Dermis blood vessel endothelial cell (primary cell): ENCODE measurements at regions not wholly inside any gene's neighbourhood (a gene's known extent, or its start where the extent isn't known, plus 50 kb on each side); places are given as distances from the start of the nearest gene placed in this dataset.

Experiments used
- DNase-seq: peaks from one replicate; pipeline ENCODE4 v3.0.0; 2010

DNA sequence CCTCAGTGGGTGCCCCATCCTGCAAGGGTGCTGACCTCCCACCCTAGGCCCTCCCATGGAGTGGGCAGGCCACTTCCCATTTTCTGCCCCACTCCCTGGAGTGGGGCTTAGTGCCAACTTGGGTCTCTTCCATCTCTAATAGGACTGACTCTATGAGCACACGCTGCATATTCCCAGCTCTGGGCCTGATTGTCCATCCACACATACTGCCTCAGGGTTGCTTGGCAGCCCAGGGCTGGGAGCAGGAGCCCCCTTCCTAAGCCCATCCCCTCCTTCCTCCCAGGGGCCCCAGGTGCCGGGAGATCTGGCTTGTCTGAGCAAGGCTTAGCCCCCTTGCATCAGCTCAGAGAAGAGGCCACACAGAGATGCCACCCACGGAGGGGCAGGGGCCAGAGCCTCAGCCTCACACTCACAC lies 55.1 kb downstream of the PJA1 start:
- no peak for DNase-seq

DNA sequence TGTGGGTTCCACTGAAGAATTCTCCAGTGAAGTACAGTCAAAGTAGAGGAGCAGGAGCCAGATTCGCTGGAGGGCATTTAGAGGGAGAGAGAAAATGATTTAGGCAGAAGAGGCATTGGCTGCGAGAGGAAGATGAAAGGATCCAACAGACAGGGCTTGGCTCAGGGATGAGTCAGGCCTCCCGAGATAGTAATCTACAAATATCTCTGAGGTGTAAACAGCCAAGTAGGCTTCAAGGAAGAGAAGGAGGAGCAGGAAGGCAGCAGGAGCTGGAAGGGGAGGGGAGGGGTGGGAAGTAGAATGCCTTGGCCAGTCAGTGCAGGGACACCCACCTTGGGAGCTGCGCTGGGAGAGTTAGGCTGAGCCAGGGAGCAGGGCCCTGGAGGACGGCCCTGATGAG lies 55.5 kb downstream of the PJA1 start:
- no peak for DNase-seq

DNA sequence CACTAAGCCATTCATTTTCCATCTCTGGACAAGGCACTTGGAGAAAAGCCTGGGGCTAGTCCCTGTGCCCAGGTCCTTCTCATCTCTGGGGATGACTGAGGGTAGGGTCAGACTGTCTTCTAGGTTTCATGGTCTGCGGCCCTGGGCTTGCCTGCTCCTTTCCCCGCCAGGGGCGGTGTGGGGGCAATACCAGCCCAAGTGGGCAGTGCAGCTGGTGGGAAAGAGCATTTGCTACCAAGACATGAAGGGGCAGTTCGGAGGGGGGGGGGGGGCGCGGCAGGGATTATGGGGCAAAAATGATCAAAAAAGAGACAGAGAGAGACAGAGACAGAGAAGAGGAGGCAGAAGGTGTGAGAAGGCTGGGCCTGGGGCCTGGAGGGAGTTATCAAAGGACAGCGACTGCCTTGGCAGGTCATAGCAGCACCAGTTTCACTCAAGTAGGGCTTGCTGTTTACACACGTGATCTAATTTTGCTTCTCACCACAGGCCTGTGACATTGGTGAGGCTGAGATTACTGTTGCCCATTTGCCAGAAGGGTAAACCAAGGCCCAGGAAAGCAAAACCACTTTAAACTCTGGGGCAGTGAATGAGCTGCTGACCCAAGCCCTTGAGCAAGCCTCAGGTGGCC lies 56.1 kb downstream of the PJA1 start:
- no peak for DNase-seq

DNA sequence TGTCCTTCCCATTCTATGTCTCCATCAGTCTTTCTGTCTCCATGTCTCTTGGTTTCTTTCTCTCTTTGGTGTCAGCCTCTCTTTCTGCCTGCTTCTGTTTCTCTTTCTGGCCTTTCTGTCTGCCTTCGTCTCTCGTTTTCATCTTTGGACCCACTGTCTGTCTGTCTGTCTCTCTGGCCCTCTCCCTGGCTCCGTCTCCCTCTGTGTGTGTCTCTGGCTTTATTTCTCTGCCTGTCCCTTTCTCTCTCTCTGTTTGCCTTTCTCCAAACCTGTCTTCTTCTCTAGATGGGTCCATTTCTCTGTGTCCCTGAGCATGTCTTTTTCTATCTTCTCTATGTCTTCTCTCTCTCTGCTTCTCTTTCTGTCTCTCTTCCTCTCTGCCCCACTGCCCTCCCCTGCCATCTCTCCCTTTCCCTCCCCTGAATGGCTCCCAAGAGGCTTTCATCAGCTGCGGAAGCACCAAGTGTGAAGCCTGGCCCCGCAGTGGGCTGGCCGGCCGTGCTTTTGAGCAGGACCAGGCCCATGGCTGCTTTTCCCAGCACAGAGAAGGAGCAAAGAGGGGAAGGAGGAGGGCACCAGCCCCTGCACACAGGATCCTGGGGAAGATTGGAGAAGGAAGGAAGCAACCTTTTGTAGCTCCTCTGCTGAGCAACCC lies 57.4 kb downstream of the PJA1 start:
- no peak for DNase-seq

DNA sequence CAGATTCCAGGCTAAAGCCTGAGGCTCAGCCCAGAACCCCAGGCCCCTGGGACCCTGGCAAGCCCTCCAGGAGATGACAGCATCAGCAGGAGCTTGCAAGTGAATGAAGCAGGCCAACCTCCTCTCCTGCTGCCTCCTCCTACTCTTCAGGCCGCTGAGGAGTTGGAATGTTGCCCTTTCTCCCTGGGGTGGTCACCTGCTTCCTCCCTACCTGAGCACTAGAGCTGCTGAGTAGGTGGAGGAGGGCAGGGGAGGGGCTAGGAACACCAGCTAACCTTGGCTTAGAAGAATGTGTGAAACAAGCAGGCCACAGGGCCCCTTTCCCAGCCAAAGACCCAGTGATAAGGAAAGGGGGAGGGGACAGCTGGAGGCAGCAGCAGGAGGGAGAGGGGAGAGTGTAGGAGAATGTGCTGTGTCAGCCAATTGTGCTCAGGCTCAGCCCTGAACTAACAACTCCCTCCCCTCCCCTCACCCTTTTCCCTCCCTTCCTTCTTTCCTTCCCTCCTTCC lies 58.0 kb downstream of the PJA1 start:
- DNase-seq, result no peak

DNA sequence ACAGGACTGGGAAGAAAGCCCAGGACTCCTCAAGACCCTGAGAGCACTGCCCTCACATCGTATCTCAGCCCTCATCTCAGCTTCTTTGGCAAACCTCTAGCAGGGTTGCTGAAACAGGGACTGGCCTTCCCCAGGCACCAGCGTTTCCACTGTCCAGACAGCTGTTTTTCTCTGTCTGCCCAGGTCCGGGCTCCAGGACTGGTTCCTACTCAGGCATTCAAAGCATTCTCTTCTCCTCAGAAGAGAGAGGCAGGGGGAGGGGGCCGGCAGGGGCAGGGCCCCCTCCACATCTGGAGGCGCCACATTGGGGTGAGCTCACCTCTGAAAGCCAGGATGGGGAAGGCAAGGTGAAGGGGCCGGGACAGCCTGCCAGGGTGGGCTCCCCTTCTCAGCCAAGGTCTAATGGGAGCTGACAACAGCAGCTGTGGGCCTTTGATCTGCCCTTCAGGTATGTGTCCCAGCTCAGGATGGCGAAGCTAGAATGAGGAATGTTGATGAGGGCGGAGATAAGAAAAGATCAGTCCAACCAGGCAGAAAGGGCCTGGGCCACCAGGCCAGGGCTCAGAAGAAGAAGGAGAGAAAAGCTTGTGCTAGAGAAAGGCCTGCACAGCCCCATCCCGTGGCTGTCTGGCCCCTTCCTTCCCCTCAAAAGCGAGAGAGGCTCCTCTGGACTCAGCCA lies 60.4 kb downstream of the PJA1 start:
- no peak for DNase-seq

DNA sequence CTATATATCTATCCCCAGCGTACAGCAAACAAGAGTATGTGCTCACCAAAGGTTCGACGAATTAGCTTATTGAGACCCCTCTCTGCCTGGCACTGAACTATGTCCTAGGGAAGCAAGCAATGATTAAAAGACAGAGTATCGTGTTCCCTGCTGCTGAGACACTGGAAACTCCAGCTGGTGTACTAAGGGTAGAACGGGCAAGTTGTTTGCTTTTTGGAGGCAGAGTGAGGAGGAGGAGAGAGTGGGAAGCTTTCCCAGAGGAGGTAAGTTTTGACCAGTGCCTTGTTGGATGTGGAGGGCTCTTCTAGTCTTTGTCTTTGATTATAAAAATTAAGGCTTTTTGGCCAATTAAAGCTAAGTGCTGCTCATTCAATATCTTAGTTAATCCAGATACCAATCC lies 61.7 kb downstream of the PJA1 start:
- no peak for DNase-seq

DNA sequence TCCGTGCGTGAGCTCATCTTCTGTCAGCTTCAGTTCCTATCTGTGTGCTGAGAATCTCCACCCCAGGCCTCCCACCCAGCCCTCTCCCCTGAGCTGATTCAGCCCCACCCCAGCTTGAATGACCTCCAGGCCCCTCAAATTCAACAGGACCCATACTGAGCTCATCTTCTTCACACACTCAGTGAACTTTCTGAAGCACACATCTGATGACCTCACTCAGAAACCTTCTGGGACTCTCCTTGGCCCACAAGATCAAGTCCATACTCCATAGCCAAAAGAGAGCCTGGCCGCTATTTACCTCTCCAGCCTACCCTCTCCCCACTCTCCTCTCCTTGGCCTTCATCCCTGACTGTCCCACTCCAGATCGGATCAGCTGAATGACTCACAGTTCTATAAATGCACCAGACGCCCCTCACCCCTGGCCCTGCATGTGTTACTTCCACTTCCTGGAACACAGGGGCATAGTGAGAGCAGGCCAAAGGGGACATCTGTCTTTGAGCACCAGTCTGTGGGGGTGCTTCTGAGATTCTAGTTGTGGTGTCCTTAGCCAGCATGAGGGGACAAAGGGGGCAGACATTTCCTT lies 62.5 kb downstream of the PJA1 start:
- no peak for DNase-seq

DNA sequence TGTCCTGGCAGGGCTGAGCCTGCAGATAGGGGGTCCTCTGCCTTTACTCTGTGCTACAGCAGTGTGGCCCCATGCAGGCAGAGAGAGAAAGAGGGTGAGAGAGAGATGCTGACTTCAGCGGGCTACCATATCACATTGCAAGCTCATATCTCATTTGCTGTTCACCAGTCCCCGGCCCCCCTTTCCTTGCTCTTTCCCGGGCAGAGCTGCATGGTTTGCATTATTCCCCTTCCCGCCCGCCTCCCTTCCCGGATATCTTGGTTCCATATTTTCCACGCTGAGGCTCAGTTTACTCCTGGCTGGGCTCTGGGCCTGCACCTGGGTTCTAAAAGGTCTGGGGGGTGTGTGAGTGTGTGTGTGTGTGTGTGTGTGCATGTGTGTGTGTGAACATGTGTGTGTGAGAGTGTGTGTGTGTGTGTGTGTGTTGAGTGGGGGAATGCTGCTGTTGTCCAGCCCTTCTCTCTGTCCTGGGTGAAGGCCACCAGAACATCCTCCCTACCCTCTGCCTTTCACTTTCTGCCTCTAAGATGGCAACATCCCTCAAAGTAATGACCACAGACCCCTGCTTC lies 63.5 kb downstream of the PJA1 start:
- no peak for DNase-seq

DNA sequence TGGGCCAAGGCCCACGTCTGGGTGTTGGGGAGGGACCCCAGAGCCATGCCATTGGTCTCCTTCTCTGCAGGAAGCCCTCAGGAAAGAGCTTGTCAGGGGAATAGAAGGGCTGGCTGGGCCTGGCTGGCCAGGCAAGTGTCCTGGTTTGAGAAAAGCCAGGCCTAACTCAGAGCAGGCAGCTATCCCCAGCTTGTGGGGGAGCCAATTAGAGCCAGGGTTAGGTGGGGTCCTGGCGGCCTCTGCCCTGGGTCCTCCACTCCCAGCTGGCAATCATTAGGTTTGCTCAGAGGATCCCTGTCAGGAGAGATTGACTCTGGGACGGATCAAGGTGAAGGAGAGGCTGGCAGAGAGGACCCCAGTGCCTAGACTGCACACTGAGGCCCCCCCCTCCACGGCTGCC lies 64.8 kb downstream of the PJA1 start:
- no peak for DNase-seq

DNA sequence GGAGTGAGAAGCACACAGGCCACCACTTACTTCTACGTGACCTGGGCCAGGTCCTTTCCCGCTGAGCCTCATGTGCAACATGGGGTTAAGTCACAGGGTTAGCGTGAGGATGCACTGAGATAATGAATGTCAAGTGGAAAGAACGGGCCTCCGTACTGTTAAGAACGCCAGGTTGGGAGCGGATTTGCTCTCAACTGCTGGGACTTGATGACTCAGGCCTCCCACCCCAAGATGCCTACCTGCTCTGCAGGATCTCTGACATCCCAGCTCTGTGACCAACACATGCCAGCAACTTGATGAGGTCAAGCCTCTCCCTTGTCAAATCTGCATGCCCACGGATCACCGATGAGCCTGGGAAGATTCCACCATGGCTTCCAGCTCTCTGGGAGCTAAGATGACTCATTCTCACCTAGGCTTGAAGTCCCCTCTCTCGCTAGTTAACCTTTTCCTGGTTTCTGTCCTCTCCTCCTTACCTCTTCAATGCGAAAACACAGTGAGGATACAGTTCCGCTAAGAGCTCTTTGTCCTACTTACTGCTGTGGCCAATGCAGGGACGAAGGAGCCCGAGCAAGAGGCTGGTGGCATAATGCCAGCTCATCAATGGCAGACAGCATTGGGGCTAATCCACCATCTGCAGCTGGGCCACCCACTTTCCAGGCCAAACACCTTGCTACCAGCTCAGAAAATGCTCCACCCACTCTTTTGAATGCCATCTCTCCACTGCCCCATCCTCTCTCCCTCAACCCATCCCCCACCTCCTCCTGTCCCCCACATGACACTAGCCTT lies 67.6 kb downstream of the PJA1 start:
- no peak for DNase-seq

DNA sequence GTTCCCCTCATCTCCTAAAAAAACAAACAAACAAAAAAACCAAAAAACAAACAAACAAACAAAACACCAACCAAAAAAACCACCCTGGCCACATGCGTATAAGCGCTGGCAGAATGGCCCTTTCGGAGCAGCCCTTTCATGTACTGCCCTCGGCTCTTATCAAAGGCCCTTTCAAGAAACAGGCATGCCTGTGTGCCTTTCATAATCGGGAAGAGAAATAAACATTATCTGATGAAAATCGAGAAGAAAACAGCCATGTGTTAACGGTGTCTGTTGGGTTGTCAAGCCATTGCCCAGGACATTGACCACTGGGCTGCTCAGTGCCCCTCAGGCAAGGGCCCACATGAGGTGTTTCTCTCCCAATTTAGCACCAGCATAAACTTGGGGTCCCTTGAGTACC lies 68.3 kb downstream of the PJA1 start:
- DNase-seq, result no peak

DNA sequence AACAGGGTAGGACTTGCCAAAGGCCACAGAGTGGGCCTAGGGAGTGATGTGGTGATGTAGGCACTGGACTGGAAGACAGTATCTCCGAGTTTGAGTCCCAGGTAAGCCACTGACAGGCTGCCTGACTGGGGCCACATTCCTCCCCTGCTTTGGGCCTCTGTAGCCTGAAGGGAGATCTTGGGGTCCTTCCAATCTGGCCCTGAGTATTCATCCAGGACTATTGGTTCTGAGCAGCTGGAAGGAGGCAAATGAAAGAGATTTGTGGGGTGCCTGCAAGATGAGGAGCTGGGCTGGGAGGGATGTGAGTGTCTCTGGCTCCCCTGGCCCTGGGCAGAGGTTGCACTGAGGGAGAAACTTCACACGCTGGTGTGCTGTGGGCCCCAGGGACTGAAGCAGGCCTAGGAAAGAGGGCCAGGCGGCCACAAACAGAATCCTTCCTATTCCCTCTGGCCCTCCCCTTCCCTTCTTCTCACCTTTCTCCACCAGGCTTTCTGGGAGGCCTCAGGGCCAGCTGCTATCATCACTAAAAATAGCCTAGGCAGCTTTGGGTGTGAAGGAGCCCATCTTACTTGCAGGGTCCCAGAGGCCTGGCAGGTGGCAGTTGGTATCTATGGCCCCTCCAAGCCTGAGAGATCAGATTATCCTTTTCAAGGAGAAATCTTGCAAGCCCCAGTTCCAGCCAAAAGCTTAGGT lies 70.1 kb downstream of the PJA1 start:
- DNase-seq, result no peak

DNA sequence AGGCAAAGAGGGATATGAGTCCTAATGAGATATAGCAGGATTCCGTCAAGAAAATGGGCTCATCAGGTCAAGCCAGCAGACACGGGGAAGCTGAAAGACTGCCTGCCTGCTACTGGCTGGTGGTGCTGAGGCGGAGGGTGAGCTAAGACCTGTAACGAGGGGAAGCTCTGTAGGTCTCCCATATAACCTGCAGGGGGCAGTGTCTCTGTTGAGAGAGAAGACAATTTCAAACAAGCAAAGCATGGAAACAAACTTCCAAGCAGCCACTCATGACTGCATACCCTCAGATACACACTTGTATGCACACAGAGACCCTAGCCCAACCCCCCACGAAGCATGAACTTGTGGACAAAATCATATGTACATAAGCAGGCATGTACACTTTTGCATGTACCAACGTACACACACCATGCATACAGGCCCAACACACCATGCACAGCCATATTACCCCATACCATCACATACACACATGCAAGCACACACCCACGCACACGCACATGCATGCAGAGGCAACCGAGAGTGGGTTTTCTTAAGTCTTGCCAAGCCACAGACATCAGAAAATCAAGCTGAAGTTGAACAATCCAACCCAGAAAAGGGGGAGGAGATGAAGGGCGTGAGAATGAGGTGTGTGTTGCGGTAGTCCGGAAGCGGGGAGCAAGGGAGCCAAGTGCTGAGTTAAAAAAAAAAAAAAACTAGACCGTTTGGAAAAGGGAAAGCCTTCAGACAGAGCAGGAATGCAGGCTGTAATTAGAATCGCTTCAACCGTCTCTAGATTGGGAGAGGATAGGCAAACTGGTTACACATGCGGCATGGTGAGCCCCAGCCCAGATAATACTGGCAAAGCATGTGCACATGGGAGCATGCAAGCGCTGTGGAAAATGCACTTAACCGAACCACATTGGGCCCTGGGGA lies 71.0 kb downstream of the PJA1 start:
- DNase-seq, result peak; percentile 61

DNA sequence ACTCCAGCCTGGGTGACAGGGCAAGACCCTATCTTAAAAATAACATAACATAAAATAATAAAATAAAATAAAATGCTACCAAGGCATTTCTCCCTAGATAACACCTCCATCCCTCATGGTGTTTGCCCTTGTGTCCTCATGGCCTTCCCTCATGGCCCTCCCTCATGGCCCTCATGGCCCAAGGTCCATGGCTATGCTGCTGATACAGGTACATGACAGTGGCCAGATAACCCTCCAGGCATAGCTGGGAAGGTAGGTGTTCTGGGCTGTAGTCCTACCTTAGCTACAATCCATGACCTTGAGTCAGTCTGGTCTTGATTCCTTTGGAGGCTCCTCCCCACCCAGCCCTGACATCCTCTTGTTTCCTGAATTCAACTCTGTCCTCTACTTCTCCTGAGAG lies 75.2 kb downstream of the PJA1 start:
- no peak for DNase-seq

DNA sequence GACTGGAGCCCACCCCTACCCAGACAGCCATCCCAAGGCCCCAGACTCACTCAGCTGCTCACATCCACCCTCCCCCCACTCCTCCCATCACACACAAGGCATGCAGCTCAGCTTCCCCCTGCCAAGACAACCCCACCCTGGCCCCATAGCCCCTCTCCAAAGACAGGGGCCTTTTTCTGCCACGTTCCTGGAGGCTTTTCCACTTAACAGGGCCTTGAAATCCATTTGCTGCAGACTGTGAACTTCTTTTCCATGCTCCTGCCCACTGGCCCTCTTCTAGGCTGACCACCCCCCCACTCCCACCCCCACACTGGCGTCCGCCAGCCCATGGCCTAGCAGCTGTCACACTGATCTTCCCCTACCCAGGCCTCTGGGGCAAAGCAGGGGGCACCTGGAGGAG lies 76.0 kb downstream of the PJA1 start:
- no peak for DNase-seq

DNA sequence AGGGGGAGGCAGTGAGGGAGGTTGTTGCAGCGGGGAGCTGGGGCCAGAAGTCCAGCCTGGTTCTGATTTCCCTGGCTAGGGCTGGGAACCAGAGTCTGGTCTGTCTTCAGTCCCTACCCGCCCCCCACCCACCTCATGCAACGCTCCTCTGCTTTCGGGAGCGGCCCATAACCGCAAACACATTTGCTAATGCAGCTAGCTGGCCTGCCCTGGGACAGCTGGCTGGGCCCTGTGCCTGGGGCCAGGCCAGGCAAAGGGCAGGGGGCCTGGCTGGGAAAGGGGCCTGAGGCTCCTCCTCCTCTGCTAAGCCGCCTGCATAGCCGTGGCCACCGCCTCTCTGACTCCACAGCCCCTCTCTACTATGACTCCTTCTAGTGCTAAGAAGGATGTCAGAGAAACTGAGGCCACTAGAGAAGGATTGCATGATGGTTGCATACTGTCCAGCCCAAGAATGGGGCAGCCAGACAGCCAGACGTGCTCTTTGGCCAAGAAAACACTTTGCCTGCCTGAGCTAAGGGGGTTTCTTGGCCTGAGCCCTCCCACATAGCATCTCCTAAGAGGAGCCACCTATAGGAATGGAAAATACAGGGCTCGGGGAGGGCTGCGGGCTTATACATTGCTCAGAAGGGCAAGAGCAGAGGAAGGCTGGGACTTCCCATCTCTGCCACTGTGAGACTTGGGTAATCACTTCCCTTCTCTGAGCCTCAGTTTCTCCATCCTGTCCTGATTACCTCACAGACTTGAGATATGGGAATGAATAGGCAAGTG lies 76.9 kb downstream of the PJA1 start:
- no peak for DNase-seq

DNA sequence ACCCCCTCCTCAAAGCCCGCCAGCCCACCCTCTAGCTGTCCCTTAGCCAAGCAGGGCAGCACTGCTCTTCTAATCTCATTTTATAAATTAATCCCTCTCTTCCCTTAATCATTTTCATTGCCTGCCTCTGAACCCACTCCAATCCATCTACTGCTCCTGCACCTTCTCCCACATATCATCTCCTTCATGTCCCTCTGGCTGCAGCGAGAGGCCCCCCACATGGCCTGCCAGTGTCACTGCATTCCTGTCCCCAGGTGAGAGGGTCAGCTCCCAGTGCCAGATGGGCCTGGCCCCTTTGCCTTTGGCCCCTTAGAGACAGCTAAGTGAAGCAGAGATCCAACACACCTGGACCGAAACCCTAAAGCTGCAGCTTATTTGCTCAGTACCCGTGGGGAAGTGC lies 79.4 kb downstream of the PJA1 start:
- no peak for DNase-seq

DNA sequence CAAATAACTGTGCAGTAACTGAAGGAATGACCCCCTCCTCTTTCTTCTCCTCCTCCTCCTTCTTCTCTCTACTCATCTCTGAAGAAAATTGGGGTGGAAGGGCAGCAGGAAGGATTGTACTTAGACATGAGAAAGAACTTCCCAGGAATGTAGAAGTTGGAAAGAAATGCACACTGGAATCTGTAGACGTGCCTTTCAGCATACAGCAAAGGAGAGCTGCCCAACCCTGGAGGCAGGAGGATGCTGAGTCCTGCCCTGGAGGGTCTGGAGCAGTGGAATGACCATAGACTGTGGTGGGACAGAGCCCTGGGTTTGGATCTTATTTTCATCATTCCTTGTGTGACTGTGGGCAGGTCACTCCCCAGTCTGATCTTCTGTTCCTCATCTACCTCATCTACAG lies 80.1 kb downstream of the PJA1 start:
- DNase-seq, result no peak

DNA sequence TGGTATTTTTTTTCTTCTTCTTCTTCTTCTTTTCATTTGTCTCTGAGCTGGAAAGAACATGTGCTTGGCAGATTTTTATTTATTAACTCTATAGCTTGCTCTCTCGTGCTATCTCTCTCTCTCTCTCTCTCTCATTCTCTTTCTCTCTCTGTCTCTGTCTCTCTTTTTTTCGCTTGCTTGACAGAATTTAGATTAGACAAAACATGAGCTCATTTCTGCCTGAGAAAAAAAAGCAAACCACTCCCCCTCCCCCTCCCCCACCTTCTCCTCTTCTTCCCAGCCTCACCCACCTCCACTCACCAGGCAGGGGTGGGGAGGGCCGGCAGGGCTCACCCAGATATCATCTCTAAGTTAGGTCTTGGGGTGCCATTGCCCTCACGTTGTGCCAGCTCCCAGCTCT lies 81.5 kb downstream of the PJA1 start:
- no peak for DNase-seq
